ENCODE measurements at regions not wholly inside any gene's neighbourhood (a gene's known extent, or its start where the extent isn't known, plus 50 kb on each side); places are given as distances from the start of the nearest gene placed in this dataset.

DNA sequence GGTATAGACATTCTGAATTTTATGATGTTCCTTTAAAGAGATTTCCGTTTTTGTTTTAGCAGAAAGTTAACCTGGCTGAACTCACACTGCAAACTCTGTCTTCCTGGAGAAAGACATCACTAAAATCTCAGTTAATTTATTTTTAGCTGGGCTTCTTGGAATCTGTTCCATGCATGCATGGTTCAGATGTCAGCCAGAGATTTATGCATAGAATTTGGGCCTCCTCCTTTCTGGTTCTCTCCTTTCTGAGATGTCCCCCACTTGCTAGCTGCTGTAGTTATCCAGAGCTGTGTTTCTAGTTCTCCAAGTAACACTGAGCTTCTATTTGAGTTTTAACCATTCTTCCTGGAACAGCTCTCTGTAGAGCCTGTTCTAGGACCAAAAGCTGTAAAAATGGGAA lies 77.3 kb upstream of the TANC2 start:
- TF ChIP-seq, protein P1, sequence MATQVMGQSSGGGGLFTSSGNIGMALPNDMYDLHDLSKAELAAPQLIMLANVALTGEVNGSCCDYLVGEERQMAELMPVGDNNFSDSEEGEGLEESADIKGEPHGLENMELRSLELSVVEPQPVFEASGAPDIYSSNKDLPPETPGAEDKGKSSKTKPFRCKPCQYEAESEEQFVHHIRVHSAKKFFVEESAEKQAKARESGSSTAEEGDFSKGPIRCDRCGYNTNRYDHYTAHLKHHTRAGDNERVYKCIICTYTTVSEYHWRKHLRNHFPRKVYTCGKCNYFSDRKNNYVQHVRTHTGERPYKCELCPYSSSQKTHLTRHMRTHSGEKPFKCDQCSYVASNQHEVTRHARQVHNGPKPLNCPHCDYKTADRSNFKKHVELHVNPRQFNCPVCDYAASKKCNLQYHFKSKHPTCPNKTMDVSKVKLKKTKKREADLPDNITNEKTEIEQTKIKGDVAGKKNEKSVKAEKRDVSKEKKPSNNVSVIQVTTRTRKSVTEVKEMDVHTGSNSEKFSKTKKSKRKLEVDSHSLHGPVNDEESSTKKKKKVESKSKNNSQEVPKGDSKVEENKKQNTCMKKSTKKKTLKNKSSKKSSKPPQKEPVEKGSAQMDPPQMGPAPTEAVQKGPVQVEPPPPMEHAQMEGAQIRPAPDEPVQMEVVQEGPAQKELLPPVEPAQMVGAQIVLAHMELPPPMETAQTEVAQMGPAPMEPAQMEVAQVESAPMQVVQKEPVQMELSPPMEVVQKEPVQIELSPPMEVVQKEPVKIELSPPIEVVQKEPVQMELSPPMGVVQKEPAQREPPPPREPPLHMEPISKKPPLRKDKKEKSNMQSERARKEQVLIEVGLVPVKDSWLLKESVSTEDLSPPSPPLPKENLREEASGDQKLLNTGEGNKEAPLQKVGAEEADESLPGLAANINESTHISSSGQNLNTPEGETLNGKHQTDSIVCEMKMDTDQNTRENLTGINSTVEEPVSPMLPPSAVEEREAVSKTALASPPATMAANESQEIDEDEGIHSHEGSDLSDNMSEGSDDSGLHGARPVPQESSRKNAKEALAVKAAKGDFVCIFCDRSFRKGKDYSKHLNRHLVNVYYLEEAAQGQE (IDR thresholded peaks at IDR 0.05; ENCODE audit: borderline replicate concordance): no peak
- no peak for TF ChIP-seq CTCF (IDR thresholded peaks at IDR 0.05; ENCODE audit: poor library complexity, severe bottlenecking)
- TF ChIP-seq EZH2 (IDR thresholded peaks at IDR 0.05; ENCODE audit: borderline replicate concordance, insufficient read depth, low read length, poor library complexity, severe bottlenecking): no peak
- TF ChIP-seq EP300 (conservative IDR thresholded peaks at IDR 0.05; ENCODE audit: poor library complexity, severe bottlenecking): no peak
- TF ChIP-seq RAD21 (conservative IDR thresholded peaks at IDR 0.05): no peak
- no peak for TF ChIP-seq MXI1 (conservative IDR thresholded peaks at IDR 0.05; ENCODE audit: poor library complexity, severe bottlenecking)
- TF ChIP-seq SMC3 (conservative IDR thresholded peaks at IDR 0.05; ENCODE audit: poor library complexity): no peak
- TF ChIP-seq TAF1 (IDR thresholded peaks at IDR 0.05; ENCODE audit: low read depth): no peak
- TF ChIP-seq POLR2AphosphoS5 (IDR thresholded peaks at IDR 0.05): no peak
- H3K27ac ChIP-seq (ENCODE audit: low read length): no peak overlapping the region
- no peaks in the 10 kb centered on the region for H4K20me1 ChIP-seq (ENCODE audit: insufficient read depth)
- H3K27me3 ChIP-seq (ENCODE audit: insufficient read depth, low read depth, low read length): no peaks in the 10 kb centered on the region
- H3K36me3 ChIP-seq (ENCODE audit: insufficient read depth, low read length): no peaks in the 10 kb centered on the region
- no peaks in the 10 kb centered on the region for H3K9me3 ChIP-seq (ENCODE audit: low read length)
- H3K9me2 ChIP-seq (ENCODE audit: insufficient read depth, low read length): no peaks in the 10 kb centered on the region
- no peak overlapping the region for H2AFZ ChIP-seq (ENCODE audit: low read depth, low read length)
- no peak overlapping the region for H3K4me3 ChIP-seq (ENCODE audit: low read length)
- H3F3A ChIP-seq (ENCODE audit: insufficient read depth, low read length, poor library complexity, severe bottlenecking): no peaks in the 10 kb centered on the region
- no peak overlapping the region for H3K4me2 ChIP-seq (ENCODE audit: low read length)
- no peak overlapping the region for H3K9ac ChIP-seq (ENCODE audit: low read length)
- no peaks in the 10 kb centered on the region for H3K79me2 ChIP-seq (replicated peaks; ENCODE audit: insufficient read depth, low read length)

GRCh38 chr17:62888148-62888547 lies 77.9 kb upstream of the TANC2 start:
- Histone ChIP-seq H3K27me3 (ENCODE audit: insufficient read depth, low read depth, low read length) (no peaks in the 10 kb centered on the region), H3K27ac (ENCODE audit: low read length) (no peak overlapping the region), H2AFZ (ENCODE audit: low read depth, low read length) (no peak overlapping the region), H4K20me1 (ENCODE audit: insufficient read depth) (no peaks in the 10 kb centered on the region), H3K79me2 (replicated peaks; ENCODE audit: insufficient read depth, low read length) (no peaks in the 10 kb centered on the region), H3K9me3 (ENCODE audit: low read length) (no peaks in the 10 kb centered on the region), H3K9ac (ENCODE audit: low read length) (no peak overlapping the region), H3K4me3 (ENCODE audit: low read length) (no peak overlapping the region), H3F3A (ENCODE audit: insufficient read depth, low read length, poor library complexity, severe bottlenecking) (no peaks in the 10 kb centered on the region), H3K4me2 (ENCODE audit: low read length) (no peak overlapping the region), H3K36me3 (ENCODE audit: insufficient read depth, low read length) (no peaks in the 10 kb centered on the region), H3K9me2 (ENCODE audit: insufficient read depth, low read length) (no peaks in the 10 kb centered on the region)
- TF ChIP-seq TAF1 (IDR thresholded peaks at IDR 0.05; ENCODE audit: low read depth) (no peak), MXI1 (conservative IDR thresholded peaks at IDR 0.05; ENCODE audit: poor library complexity, severe bottlenecking) (no peak), EP300 (conservative IDR thresholded peaks at IDR 0.05; ENCODE audit: poor library complexity, severe bottlenecking) (no peak), EZH2 (IDR thresholded peaks at IDR 0.05; ENCODE audit: borderline replicate concordance, insufficient read depth, low read length, poor library complexity, severe bottlenecking) (no peak), SMC3 (conservative IDR thresholded peaks at IDR 0.05; ENCODE audit: poor library complexity) (no peak), CTCF (IDR thresholded peaks at IDR 0.05; ENCODE audit: poor library complexity, severe bottlenecking) (no peak), RAD21 (conservative IDR thresholded peaks at IDR 0.05) (no peak), POLR2AphosphoS5 (IDR thresholded peaks at IDR 0.05) (no peak)
- TF ChIP-seq, protein P1 (IDR thresholded peaks at IDR 0.05; ENCODE audit: borderline replicate concordance): no peak

Measured in neural cell (in vitro differentiated cells).